Neural progenitor cell (in vitro differentiated cells): ENCODE measurements at regions not wholly inside any gene's neighbourhood (a gene's known extent, or its start where the extent isn't known, plus 50 kb on each side); places are given as distances from the start of the nearest gene placed in this dataset.

Experiments
- CTCF ChIP-seq: fragments of 200-600 bp; sonication (generic); IDR thresholded peaks from 2 replicates; pipeline ENCODE4 v1.5.1; 2017; ENCODE audit warnings: antibody characterized with exemption, mild to moderate bottlenecking
- EZH2 ChIP-seq: fragments of 200-600 bp; sonication (generic); IDR thresholded peaks from 2 replicates; pipeline ENCODE4 v1.6.1; 2017; ENCODE audit warnings: antibody characterized with exemption, mild to moderate bottlenecking, moderate library complexity
- EZH2phosphoT487 ChIP-seq: fragments of 200-600 bp; sonication (generic); IDR thresholded peaks from 2 replicates; pipeline ENCODE4 v1.6.1; 2017; ENCODE audit warnings: antibody characterized with exemption

- TF ChIP-seq CTCF (no peak), EZH2 (no peak), EZH2phosphoT487 (no peak)
These were observed 418.4 kb downstream of the PDCD6IP start for GRCh38 chr3:34216711-34217335.
